IPS-NIHi11 (cell line): ENCODE measurements at regions not wholly inside any gene's neighbourhood (a gene's known extent, or its start where the extent isn't known, plus 50 kb on each side); places are given as distances from the start of the nearest gene placed in this dataset.

Experiments
- DNase-seq: peaks from one replicate; pipeline ENCODE4 v3.0.0; 2012; ENCODE audit warnings: mixed read lengths, low spot score

- DNase-seq: no peak
Observed at GRCh38 chr7:142409471-142409870, 151.6 kb upstream of the PRSS58 start.

GRCh38 chr7:142408794-142409193 is 150.9 kb upstream of the PRSS58 start:
- DNase-seq: no peak

- DNase-seq: no peak
Observed at GRCh38 chr7:142407939-142408570, 150.2 kb upstream of the PRSS58 start.

- no peak for DNase-seq
Observed at GRCh38 chr7:142405122-142405765, 147.4 kb upstream of the PRSS58 start.

- no peak for DNase-seq
Observed at GRCh38 chr7:142401951-142402350, 144.1 kb upstream of the PRSS58 start.

GRCh38 chr7:142400042-142400533 is 142.2 kb upstream of the PRSS58 start:
- DNase-seq: no peak

GRCh38 chr7:142391191-142391992 is 133.5 kb upstream of the PRSS58 start:
- DNase-seq: peak; percentile 67

GRCh38 chr7:142389544-142389943 is 131.7 kb upstream of the PRSS58 start:
- no peak for DNase-seq

GRCh38 chr7:142385491-142386340 is 127.9 kb upstream of the PRSS58 start:
- DNase-seq: peak; percentile 57

- no peak for DNase-seq
Observed at GRCh38 chr7:142384493-142384922, 126.7 kb upstream of the PRSS58 start.

- DNase-seq: no peak
Observed at GRCh38 chr7:142383841-142384492, 126.1 kb upstream of the PRSS58 start.

GRCh38 chr7:142381727-142382390 is 124.0 kb upstream of the PRSS58 start:
- no peak for DNase-seq

GRCh38 chr7:142380069-142380468 is 122.2 kb upstream of the PRSS58 start:
- DNase-seq: no peak

- DNase-seq: no peak
Observed at GRCh38 chr7:142379201-142379885, 121.5 kb upstream of the PRSS58 start.

- no peak for DNase-seq
Observed at GRCh38 chr7:142377567-142377966, 119.7 kb upstream of the PRSS58 start.

- no peak for DNase-seq
Observed at GRCh38 chr7:142376356-142376997, 118.6 kb upstream of the PRSS58 start.

GRCh38 chr7:142375710-142376313 is 118.0 kb upstream of the PRSS58 start:
- peak; percentile 69 for DNase-seq

- DNase-seq: no peak
Observed at GRCh38 chr7:142372727-142373126, 114.9 kb upstream of the PRSS58 start.
